Epidermal melanocyte (primary cell): ENCODE measurements at regions not wholly inside any gene's neighbourhood (a gene's known extent, or its start where the extent isn't known, plus 50 kb on each side); places are given as distances from the start of the nearest gene placed in this dataset.
"Not testable (repeated sequence)": the region's sequence is repeated elsewhere in the genome, so short reads cannot be mapped to it uniquely, and the experiment has no call there.

Experiments
- DNase-seq: peaks from one replicate; pipeline ENCODE4 v3.0.0; 2011; ENCODE audit warnings: low spot score; ENCODE audit not compliant: insufficient read length

- not testable (repeated sequence) for DNase-seq
Measured at GRCh38 chr9:104323967-104324694, 179.9 kb upstream of the OR13F1 start.

GRCh38 chr9:104326912-104327311, 177.2 kb upstream of the OR13F1 start:
- DNase-seq = no peak

GRCh38 chr9:104329245-104329644, 174.8 kb upstream of the OR13F1 start:
- no peak for DNase-seq

GRCh38 chr9:104330841-104331240, 173.2 kb upstream of the OR13F1 start:
- no peak for DNase-seq

GRCh38 chr9:104334549-104334948, 169.5 kb upstream of the OR13F1 start:
- no peak for DNase-seq

GRCh38 chr9:104339692-104340091, 164.4 kb upstream of the OR13F1 start:
- DNase-seq = no peak

GRCh38 chr9:104342552-104342951, 161.5 kb upstream of the OR13F1 start:
- DNase-seq = no peak

GRCh38 chr9:104345061-104345460, 159.0 kb upstream of the OR13F1 start:
- no peak for DNase-seq

GRCh38 chr9:104350541-104350940, 153.5 kb upstream of the OR13F1 start:
- DNase-seq = no peak

- DNase-seq = no peak
Measured at GRCh38 chr9:104351726-104352125, 152.3 kb upstream of the OR13F1 start.

GRCh38 chr9:104361207-104361606, 142.9 kb upstream of the OR13F1 start:
- DNase-seq = no peak

- no peak for DNase-seq
Measured at GRCh38 chr9:104362912-104363472, 141.1 kb upstream of the OR13F1 start.

- no peak for DNase-seq
Measured at GRCh38 chr9:104367507-104367906, 136.6 kb upstream of the OR13F1 start.

GRCh38 chr9:104368318-104368717, 135.7 kb upstream of the OR13F1 start:
- not testable (repeated sequence) for DNase-seq

- no peak for DNase-seq
Measured at GRCh38 chr9:104374711-104375110, 129.4 kb upstream of the OR13F1 start.

- DNase-seq = no peak
Measured at GRCh38 chr9:104386013-104386412, 118.0 kb upstream of the OR13F1 start.

GRCh38 chr9:104386425-104387069, 117.5 kb upstream of the OR13F1 start:
- DNase-seq = peak; percentile 23

GRCh38 chr9:104388071-104388470, 116.0 kb upstream of the OR13F1 start:
- DNase-seq = no peak

GRCh38 chr9:104389341-104389740, 114.7 kb upstream of the OR13F1 start:
- no peak for DNase-seq

- DNase-seq = not testable (repeated sequence)
Measured at GRCh38 chr9:104394901-104395300, 109.2 kb upstream of the OR13F1 start.

GRCh38 chr9:104412238-104412637, 91.8 kb upstream of the OR13F1 start:
- DNase-seq = no peak

- DNase-seq = no peak
Measured at GRCh38 chr9:104416470-104416869, 87.6 kb upstream of the OR13F1 start.

GRCh38 chr9:104417296-104417695, 86.8 kb upstream of the OR13F1 start:
- no peak for DNase-seq
